GM19351 (cell line): ENCODE measurements at regions not wholly inside any gene's neighbourhood (a gene's known extent, or its start where the extent isn't known, plus 50 kb on each side); places are given as distances from the start of the nearest gene placed in this dataset.

ENCODE experiments used
- ATAC-seq: cut with Tn5 transposase; IDR thresholded peaks from one replicate; pipeline ENCODE4 v1.9.1; 2021; ENCODE audit warnings: mild to moderate bottlenecking, moderate library complexity; ENCODE audit not compliant: unreplicated experiment

DNA sequence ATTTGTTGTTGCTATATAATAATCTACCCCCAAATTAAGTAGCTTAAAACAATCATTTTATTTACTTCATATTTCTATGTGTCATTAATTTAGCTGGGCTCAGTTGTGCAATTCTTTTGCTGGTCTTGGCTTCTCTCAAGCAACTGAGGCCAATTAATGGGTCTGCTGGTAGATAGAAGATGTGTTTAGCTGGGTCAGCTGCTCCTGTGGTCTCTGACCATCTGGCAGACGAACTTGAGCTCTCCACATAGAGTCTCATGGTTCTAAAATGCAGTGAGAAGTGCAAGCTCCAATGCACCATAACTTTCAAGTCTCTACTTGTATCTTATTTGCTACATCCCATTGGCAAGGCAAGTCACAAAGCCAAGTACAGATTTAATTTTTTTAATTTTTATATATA is 515.6 kb downstream of the ZIC1 start:
- ATAC-seq, result no peak

- ATAC-seq, result no peak
Measured at GRCh38 chr3:147925272-147925671, 516.1 kb downstream of the ZIC1 start.

GRCh38 chr3:147930232-147930807 is 521.2 kb downstream of the ZIC1 start:
- ATAC-seq, result no peak

DNA sequence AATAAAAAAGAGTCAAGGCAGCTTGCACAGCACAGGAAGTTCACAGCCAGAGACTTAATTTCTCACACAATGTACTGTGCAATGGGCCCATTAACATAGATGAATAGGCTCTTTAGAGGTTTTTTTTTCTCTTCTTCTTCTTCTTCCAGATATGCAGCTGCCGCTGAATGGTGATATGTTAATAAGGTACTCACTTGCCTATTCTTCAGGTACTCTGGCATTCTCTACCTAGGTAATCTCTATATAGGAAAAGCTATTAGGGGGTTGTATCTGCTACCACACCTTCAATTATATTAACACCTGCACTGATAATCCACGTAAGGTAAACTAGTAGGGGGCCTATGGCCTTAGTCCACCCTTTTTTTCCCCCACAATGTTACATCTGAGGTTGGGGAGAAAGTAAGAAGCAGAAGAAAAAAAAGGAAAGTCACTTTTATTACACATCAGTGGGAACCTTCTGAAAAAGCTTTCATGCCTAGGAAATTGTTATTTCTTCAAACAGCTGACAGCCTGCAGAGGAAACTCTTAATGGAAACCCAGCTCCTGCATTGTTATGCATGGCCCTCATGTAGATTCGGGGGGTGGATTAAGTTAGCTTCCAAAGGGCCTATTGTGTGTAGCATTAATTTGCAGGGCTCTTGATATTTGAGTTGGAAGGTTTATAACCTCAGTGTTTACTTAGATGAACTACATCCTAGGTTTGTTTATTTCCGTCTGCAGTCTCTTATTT is 525.5 kb downstream of the ZIC1 start:
- ATAC-seq, result no peak

GRCh38 chr3:147937341-147937740 is 528.2 kb downstream of the ZIC1 start:
- ATAC-seq, result no peak

DNA sequence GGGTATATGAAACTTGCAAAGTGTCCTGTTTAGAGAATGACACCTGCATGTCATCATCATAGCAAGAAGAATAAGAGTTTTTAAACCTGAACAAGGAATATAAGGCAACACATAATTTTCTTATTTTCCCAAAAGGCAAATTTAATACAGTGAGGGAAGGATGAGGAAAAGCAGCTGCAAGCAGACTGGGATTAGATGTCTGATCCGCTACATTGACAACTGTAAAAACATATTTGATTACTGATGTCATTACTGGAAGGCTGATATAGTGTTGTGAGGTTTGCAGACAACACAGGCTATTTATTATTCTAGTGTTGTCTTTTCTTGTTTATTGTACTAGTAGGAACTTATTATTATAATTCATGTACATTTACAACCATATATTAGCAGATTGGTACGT is 528.7 kb downstream of the ZIC1 start:
- no peak for ATAC-seq

DNA sequence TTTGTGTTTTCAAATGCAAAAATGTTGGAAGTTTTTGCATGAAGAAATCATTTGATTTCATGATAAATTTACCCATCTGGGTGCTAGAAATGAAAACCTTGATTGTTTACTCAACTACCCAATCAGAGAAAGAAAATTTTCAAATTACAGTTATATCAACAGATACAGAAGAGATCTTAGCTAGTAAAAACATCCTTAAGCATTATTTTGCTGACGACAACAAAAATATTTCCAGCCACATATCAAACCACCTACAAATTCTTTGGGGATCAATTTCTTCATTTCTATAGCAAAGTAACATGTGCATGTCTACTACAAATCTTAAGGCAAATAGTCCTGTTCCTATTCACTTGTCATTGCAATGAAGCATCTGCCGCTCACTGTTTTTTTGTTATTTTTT is 530.3 kb downstream of the ZIC1 start:
- ATAC-seq, result no peak

- ATAC-seq, result no peak
Measured at GRCh38 chr3:147939839-147940238, 530.7 kb downstream of the ZIC1 start.

GRCh38 chr3:147940405-147941193 is 531.4 kb downstream of the ZIC1 start:
- no peak for ATAC-seq

DNA sequence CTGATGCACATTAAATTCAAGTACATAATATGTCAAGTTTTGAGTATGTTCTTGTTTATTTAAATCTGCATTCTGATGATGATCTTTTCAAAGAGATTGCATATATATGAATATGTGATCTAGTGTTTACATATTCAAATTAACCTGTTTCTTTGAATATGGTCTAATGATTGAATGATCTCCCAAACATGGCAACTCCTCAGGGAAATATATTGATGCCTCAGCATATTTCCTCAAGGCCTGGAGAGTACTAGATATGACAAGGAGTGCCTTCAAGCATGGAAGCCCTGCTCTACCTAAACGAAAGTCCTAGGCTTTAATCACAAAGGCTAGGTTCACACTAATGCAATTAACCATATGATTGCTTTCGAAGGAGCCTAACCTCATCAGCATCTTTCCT is 532.8 kb downstream of the ZIC1 start:
- ATAC-seq, result no peak

GRCh38 chr3:147943265-147943945 is 534.2 kb downstream of the ZIC1 start:
- ATAC-seq, result no peak

DNA sequence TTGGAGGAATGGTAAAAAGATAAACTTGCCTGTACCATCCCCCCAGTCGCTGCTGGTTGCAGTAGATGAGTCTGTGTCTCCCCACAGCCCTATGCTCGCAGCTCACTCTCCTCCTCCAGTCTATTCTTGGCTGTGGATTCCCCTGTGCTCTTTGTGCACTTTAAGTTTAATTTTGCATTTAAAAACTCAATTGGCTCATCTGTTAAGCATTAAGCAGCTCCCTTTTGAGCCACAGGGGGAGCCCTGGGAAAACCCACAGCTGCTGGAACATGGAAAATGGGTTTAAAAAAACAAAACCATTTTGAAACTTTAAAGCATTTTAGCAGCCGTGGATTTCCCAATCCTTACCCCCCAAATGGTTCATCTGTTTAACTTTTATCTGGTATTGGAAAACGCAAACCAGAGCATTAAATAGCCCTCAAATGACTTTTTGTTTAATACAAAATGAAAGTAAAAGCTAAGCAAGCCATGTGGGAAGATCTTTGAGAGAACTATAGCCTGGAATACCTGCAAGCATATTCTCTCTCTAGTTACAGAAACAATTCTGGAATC is 536.9 kb downstream of the ZIC1 start:
- peak; percentile 65 for ATAC-seq

DNA sequence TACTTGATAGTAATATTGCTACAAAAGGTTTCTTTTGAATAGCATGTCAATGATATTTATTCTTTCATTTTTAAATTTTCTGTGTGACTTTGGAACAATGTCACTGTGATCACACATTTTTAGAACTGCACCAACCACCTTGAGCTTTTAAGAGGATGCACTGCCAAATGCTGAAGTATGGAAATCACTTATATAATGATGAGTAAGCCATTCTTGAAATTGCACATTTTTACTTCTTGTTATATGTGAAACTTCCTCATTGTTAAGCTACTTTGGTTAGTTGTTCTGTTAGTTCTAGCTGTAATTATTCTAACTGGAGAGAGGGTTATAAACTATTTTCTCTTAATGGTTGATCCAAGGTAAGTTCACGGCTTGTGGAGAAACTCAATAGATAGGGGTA is 547.5 kb downstream of the ZIC1 start:
- ATAC-seq, result no peak

DNA sequence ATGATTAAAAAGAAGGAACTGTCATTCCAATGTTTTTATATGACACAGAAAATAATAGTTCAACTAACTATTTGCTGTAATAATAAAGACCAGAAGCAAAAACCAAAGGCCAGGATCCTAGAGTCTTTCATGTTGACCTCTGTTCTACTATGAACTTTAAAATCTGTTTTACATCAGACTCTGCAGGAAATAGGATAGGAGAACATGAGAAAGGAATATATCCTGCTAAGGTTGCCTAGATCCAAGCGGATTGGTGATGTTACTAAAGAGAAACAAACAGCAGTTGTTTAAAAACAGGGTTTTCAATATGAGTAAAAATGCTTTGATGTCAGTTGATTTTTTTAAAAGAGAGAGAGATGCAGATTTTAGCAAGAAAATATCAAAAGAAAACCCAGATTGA is 549.6 kb downstream of the ZIC1 start:
- ATAC-seq, result no peak

- no peak for ATAC-seq
Measured at GRCh38 chr3:147960786-147961185, 551.6 kb downstream of the ZIC1 start.

GRCh38 chr3:147962408-147963164 is 553.4 kb downstream of the ZIC1 start:
- no peak for ATAC-seq

DNA sequence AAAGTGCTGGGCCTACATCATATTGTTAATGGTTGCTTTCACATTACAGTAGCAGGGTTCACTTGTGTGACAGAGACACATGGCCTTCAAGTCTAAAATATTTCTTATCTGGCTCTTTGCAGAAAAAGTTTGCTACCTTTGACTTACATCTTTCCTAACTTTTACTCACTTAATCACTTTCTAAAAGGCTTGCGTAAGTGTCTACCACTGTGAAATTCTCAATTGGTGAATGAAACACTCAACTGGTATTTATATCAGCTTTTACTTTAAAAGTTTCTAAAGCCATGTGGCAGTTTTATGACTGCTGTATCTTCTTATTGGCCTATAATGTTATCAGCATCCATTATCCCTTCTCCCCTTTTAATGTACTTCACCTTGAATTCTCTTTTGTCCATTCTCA is 554.5 kb downstream of the ZIC1 start:
- no peak for ATAC-seq

GRCh38 chr3:147975165-147975564 is 566.0 kb downstream of the ZIC1 start:
- ATAC-seq, result no peak

- ATAC-seq, result no peak
Measured at GRCh38 chr3:147977001-147977400, 567.8 kb downstream of the ZIC1 start.

- ATAC-seq, result no peak
Measured at GRCh38 chr3:147987549-147987948, 578.4 kb downstream of the ZIC1 start.

GRCh38 chr3:147989344-147989743 is 580.2 kb downstream of the ZIC1 start:
- no peak for ATAC-seq
